ENCODE measurements at regions not wholly inside any gene's neighbourhood (a gene's known extent, or its start where the extent isn't known, plus 50 kb on each side); places are given as distances from the start of the nearest gene placed in this dataset.

DNA sequence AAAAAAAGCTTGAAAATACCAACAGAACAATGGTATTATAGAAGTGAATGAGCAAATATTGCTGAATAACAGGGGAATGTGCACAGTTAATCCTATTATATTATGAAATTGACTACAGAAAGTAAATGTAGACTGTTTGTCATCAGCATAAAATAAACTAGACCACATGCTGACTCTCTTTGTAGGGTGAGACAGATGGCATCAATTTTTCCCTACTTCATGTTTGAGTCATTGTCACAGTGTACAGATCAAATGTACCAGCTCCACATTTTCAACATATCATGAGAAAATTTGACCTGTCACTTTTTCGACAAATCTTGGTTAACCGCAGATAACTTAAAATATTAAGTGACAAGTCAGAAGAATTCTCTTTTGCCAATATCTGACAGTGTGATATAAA lies 421.0 kb downstream of the RPL10L start:
- Histone ChIP-seq H3K4me3 (no peak overlapping the region), H3K27ac (no peak overlapping the region), H3K4me1 (no peaks in the 10 kb centered on the region), H3K36me3 (no peaks in the 10 kb centered on the region), H3K9me3 (no peaks in the 10 kb centered on the region), H3K27me3 (no peaks in the 10 kb centered on the region)
- 88 to 89% methylated on average over 2 of the region's 2 CpGs for WGBS, 2 donors
- DNase-seq (ENCODE audit: low spot score in 2 of 2), result no peak
- TF ChIP-seq, protein P1, sequence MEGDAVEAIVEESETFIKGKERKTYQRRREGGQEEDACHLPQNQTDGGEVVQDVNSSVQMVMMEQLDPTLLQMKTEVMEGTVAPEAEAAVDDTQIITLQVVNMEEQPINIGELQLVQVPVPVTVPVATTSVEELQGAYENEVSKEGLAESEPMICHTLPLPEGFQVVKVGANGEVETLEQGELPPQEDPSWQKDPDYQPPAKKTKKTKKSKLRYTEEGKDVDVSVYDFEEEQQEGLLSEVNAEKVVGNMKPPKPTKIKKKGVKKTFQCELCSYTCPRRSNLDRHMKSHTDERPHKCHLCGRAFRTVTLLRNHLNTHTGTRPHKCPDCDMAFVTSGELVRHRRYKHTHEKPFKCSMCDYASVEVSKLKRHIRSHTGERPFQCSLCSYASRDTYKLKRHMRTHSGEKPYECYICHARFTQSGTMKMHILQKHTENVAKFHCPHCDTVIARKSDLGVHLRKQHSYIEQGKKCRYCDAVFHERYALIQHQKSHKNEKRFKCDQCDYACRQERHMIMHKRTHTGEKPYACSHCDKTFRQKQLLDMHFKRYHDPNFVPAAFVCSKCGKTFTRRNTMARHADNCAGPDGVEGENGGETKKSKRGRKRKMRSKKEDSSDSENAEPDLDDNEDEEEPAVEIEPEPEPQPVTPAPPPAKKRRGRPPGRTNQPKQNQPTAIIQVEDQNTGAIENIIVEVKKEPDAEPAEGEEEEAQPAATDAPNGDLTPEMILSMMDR (IDR thresholded peaks at IDR 0.05), result no peak
- TF ChIP-seq EP300 (IDR thresholded peaks at IDR 0.05) (no peak), POLR2A (IDR thresholded peaks at IDR 0.05) (no peak)

DNA sequence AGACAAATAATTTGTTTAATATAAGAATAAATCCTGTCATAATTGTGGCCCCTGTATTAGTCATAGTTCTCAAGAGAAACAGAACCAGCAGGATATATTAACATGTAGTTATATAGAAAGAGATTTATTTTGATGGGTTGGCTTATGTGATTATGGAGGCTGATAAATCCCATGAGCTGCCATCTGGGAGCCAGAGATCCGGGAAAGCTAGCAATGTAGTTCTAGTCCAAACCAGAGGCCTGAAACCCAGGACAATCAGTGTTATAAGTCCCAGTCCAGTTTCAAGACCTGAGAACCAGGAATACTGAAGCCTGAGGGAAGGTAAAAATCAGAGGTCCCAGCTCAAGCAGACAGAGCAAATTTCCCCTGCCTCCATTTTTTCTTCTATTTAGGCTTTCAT lies 435.8 kb downstream of the RPL10L start:
- Histone ChIP-seq H3K4me1 (no peaks in the 10 kb centered on the region), H3K27ac (no peak overlapping the region), H3K9me3 (no peaks in the 10 kb centered on the region), H3K27me3 (no peaks in the 10 kb centered on the region), H3K4me3 (no peak overlapping the region), H3K36me3 (no peaks in the 10 kb centered on the region)
- no peak for DNase-seq (ENCODE audit: low spot score in 2 of 2)
- WGBS, 2 donors, result 79 to 88% methylated on average over 1 of the region's 1 CpG
- TF ChIP-seq, protein P1 (IDR thresholded peaks at IDR 0.05), result no peak
- no peak for TF ChIP-seq POLR2A (IDR thresholded peaks at IDR 0.05)
- no peak for TF ChIP-seq EP300 (IDR thresholded peaks at IDR 0.05)

DNA sequence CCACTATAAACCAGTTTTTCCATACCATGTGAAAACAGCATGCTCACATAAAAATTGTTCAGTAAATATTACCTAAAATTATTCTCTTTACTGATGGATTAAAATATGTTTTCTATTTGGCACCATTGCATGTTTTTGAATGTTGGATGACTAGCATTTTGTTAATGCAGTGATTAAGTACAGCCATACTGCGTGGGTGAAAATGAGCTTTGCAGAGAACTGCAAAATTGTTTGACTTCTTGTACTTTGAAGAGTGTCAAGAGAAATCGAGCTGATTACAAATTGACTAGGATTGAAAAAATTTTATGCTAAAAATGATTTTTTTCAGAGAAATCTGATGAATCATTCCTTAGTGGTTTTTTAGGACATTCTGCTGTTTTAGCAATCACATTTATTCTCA lies 452.9 kb downstream of the RPL10L start:
- Histone ChIP-seq H3K27me3 (no peaks in the 10 kb centered on the region), H3K4me1 (no peaks in the 10 kb centered on the region), H3K9me3 (no peaks in the 10 kb centered on the region), H3K4me3 (no peak overlapping the region), H3K27ac (no peak overlapping the region), H3K36me3 (no peaks in the 10 kb centered on the region)
- 32 to 43% methylated on average over 2 of the region's 2 CpGs for WGBS, 2 donors
- no peak for DNase-seq (ENCODE audit: low spot score in 2 of 2)
- TF ChIP-seq POLR2A (IDR thresholded peaks at IDR 0.05), result no peak
- TF ChIP-seq, protein P1 (IDR thresholded peaks at IDR 0.05), result no peak
- no peak for TF ChIP-seq EP300 (IDR thresholded peaks at IDR 0.05)

DNA sequence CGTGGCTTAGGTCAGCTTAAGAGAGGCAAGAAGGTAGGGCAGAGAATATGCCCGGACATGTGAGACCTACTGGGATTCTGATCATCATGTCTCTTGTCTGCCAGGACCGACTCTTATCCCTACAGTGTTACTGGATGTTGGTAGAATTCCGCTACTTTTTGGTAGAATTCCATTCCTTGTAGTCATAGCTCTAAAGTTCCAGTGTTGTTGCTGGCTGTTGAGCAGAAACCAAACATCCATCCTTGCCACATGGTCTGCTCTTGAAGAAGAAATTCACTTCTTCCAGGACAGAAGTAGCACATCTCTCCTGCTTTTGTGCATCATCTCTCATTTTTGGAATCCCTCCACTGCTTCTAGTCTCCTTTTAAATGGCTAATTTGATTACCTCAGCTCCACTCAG lies 453.7 kb downstream of the RPL10L start:
- H3K4me1 ChIP-seq, result no peaks in the 10 kb centered on the region
- H3K9me3 ChIP-seq, result no peaks in the 10 kb centered on the region
- DNase-seq (ENCODE audit: low spot score in 2 of 2), result no peak
- no peaks in the 10 kb centered on the region for H3K36me3 ChIP-seq
- H3K27me3 ChIP-seq, result no peaks in the 10 kb centered on the region
- H3K4me3 ChIP-seq, result no peak overlapping the region
- TF ChIP-seq POLR2A (IDR thresholded peaks at IDR 0.05) (no peak), EP300 (IDR thresholded peaks at IDR 0.05) (no peak)
- TF ChIP-seq, protein P1 (IDR thresholded peaks at IDR 0.05), result no peak
- WGBS, 2 donors, result 81 to 86% methylated on average over 4 of the region's 4 CpGs
- H3K27ac ChIP-seq, result no peak overlapping the region
